ENCODE measurements at regions not wholly inside any gene's neighbourhood (a gene's known extent, or its start where the extent isn't known, plus 50 kb on each side); places are given as distances from the start of the nearest gene placed in this dataset.

GRCh38 chr7:4523873-4524272 is 158.2 kb upstream of the FOXK1 start:
- TF ChIP-seq GATA1 (IDR thresholded peaks at IDR 0.05; ENCODE audit: low read depth, low read length), result no peak
- TF ChIP-seq POLR2A (IDR thresholded peaks at IDR 0.05; ENCODE audit: low read length), result no peak
- DNase-seq, result no peak

GRCh38 chr7:4525884-4526283 is 156.2 kb upstream of the FOXK1 start:
- TF ChIP-seq GATA1 (IDR thresholded peaks at IDR 0.05; ENCODE audit: low read depth, low read length) (no peak), POLR2A (IDR thresholded peaks at IDR 0.05; ENCODE audit: low read length) (no peak)

DNA sequence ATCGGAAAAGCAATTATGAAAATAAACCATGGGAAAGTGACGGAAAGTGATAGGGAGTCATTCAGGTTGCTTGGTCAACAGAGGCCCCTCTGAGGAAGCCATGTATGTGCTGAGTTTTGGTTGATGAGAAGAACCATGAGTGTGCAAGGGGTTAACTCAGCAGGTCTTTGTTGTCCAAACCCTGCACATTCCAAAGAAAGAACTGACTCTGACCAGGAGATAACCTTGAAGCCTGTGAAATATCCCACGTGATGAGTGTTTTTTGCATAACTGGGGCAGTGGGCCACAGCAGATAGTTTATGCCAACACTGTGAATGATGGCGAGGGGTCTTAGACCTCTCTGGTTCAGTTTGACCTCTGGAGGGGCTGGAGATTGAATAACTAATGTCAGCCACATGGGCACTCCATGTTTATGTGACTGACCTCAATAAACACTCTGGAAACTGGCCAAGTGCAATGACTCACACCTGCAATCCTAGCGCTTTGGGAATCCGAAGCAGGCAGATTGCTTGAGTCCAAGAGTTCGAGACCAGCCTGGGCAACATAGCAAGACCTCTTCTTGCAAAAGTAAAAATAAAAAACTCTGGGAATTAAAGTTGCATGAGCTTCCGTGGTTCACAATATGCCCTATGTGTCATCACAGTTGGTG is 154.0 kb upstream of the FOXK1 start:
- DNase-seq, result no peak
- TF ChIP-seq POLR2A (IDR thresholded peaks at IDR 0.05; ENCODE audit: low read length) (no peak), GATA1 (IDR thresholded peaks at IDR 0.05; ENCODE audit: low read depth, low read length) (no peak)

More at GRCh38 chr7:4525884-4526283, 156.2 kb upstream of the FOXK1 start:
- DNase-seq, result no peak

GRCh38 chr7:4531236-4531635 is 150.9 kb upstream of the FOXK1 start:
- TF ChIP-seq POLR2A (IDR thresholded peaks at IDR 0.05; ENCODE audit: low read length) (no peak), GATA1 (IDR thresholded peaks at IDR 0.05; ENCODE audit: low read depth, low read length) (no peak)
- no peak for DNase-seq

- DNase-seq, result peak; percentile 12 to 28
Observed at GRCh38 chr7:4533339-4533738, 148.8 kb upstream of the FOXK1 start.

- no peak for TF ChIP-seq GATA1 (IDR thresholded peaks at IDR 0.05; ENCODE audit: low read depth, low read length)
- peak; percentile 49 for TF ChIP-seq POLR2A (IDR thresholded peaks at IDR 0.05; ENCODE audit: low read length)
- peak; percentile 49 to 85 for DNase-seq
Observed at GRCh38 chr7:4549681-4550080, 132.4 kb upstream of the FOXK1 start.

- TF ChIP-seq POLR2A (IDR thresholded peaks at IDR 0.05; ENCODE audit: low read length), result no peak
- TF ChIP-seq GATA1 (IDR thresholded peaks at IDR 0.05; ENCODE audit: low read depth, low read length), result no peak
- no peak for DNase-seq
Observed at GRCh38 chr7:4550117-4550516, 132.0 kb upstream of the FOXK1 start.

DNA sequence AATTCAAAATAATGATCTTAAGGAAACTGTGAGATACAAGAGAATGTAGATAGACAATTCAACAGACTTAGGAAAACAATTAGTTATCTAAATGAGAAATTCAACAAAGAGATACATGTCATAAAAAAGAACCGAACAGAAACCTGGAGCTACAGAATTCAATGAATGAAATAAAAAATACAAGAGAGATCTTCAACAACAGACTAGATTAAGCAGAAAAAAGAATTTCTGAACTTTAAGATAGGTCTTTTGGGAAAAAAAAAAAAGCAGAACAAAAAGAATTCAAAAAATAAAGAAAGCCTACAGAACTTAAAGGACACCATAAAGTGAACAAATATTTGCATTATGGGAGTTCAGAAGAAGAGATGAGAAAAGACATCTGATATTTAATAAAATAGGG is 129.1 kb upstream of the FOXK1 start:
- no peak for DNase-seq
- TF ChIP-seq POLR2A (IDR thresholded peaks at IDR 0.05; ENCODE audit: low read length), result no peak
- TF ChIP-seq GATA1 (IDR thresholded peaks at IDR 0.05; ENCODE audit: low read depth, low read length), result no peak

DNA sequence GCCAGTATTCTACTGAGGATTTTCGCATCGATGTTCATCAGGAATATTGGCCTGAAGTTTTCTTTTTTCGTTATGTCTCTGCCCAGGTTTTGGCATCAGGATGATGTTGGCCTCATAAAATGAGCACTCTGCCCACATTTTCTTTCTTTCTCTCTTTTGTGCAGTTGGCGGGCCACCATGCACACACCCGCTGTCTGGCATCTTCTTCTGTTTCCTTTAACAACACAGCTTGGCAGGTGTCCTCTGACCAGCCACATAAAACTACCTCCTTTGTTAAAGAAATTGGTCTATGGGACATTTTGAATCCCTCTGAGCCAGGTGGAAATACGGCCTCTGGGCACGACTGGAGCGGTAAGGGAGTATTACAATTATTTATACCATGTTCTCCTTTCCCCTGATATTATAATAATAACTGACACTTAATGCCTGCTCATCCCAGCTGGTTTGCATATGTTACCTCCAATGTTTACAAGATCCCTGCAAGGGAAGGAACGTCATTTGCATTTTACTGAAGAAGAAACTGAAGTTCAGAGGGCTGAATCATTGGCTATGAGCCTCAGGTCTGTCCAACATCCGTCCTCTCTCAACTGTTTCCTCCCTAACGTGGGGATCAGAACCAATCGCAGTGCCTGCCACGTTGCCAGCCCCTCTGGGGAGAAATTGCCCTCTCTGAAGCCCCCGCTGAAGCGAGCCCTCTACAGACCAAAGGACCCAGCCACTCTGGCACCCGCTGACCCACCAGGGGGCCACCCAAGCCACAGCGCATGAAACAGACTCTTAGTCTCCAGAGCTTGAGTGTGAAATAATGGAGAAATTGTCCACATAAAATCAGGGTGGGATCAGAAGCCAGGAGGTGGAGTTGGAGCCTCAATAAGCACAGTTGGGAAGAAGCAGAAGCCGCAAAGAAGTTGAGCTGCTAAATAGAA is 125.0 kb upstream of the FOXK1 start:
- TF ChIP-seq GATA1 (IDR thresholded peaks at IDR 0.05; ENCODE audit: low read depth, low read length) (no peak), POLR2A (IDR thresholded peaks at IDR 0.05; ENCODE audit: low read length) (no peak)
- DNase-seq, result no peak

- TF ChIP-seq GATA1 (IDR thresholded peaks at IDR 0.05; ENCODE audit: low read depth, low read length), result no peak
- no peak for TF ChIP-seq POLR2A (IDR thresholded peaks at IDR 0.05; ENCODE audit: low read length)
Observed at GRCh38 chr7:4561795-4562194, 120.3 kb upstream of the FOXK1 start.

DNA sequence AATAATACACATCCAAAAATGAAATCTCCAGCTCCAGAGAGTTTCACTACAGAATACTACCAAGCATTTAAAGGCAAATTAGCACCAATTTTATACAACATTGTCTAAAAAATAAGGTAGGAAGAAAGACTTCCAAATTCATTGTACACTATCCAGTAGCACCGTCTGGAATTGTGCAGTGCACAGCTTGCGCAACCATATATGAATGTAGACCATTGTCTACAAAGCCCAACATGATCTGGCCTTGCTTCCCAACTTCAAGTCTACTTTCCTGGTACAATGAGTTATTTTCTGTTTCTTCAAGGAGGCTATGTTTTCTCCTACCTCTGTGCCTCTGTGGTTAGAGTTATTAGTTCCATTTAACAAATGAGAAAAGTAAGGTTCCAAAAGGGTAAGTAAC is 115.4 kb upstream of the FOXK1 start:
- DNase-seq, result no peak
- TF ChIP-seq POLR2A (IDR thresholded peaks at IDR 0.05; ENCODE audit: low read length) (no peak), GATA1 (IDR thresholded peaks at IDR 0.05; ENCODE audit: low read depth, low read length) (no peak)

More at GRCh38 chr7:4561795-4562194, 120.3 kb upstream of the FOXK1 start:
- DNase-seq, result no peak

DNA sequence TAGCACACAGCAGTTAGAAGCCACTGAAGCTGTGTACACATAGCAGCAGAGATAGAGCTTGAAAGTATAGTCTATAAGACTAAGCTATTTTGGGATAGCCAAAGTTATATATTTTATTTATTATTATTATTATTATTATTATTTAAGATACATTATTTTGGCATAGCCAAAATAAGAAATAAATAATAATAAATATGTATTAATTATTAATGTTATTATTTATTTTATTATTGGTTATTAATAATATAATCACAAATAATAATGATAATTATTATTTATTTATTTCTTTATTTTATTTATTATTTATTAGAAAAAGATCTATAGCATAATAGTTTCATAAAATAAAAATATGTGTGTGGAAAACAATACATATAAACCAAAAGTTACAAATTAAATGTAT is 107.2 kb upstream of the FOXK1 start:
- TF ChIP-seq GATA1 (IDR thresholded peaks at IDR 0.05; ENCODE audit: low read depth, low read length) (no peak), POLR2A (IDR thresholded peaks at IDR 0.05; ENCODE audit: low read length) (no peak)
- no peak for DNase-seq

GRCh38 chr7:4575254-4575653 is 106.8 kb upstream of the FOXK1 start:
- no peak for DNase-seq
- TF ChIP-seq GATA1 (IDR thresholded peaks at IDR 0.05; ENCODE audit: low read depth, low read length) (no peak), POLR2A (IDR thresholded peaks at IDR 0.05; ENCODE audit: low read length) (no peak)

GRCh38 chr7:4602905-4603842 is 78.9 kb upstream of the FOXK1 start:
- DNase-seq, result no peak
- TF ChIP-seq POLR2A (IDR thresholded peaks at IDR 0.05; ENCODE audit: low read length) (no peak), GATA1 (IDR thresholded peaks at IDR 0.05; ENCODE audit: low read depth, low read length) (no peak)

All from erythroblast (primary cell).